ENCODE measurements at regions not wholly inside any gene's neighbourhood (a gene's known extent, or its start where the extent isn't known, plus 50 kb on each side); places are given as distances from the start of the nearest gene placed in this dataset.

DNA sequence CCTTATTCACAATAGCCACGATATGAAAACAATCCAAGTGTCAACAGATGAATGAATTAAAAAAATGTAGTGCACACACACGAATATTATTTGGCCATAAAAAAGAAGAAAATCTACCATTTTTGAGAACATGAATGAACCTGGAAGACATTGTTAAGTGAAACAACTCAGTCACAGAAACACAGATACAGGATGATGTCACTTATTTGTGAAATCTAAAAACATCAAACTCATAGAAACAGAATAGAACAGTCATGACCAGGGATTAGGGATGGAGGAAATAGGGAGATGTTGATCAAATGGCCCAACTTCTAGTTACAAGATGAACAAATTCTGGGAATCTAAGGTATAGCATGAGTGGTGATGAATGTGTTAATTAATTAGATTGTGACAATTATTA is 72.3 kb downstream of the MACIR start:
- no peaks in the 10 kb centered on the region for H3K4me1 Mint-ChIP-seq
- peaks cover 4% of the 10 kb centered on the region for H3K9me3 Mint-ChIP-seq
- no peak overlapping the region for H3K27ac Mint-ChIP-seq
- no peak overlapping the region for H3K4me3 Mint-ChIP-seq
- no peaks in the 10 kb centered on the region for H3K27me3 Mint-ChIP-seq (ENCODE audit: low read depth)
- TF ChIP-seq, protein P1, sequence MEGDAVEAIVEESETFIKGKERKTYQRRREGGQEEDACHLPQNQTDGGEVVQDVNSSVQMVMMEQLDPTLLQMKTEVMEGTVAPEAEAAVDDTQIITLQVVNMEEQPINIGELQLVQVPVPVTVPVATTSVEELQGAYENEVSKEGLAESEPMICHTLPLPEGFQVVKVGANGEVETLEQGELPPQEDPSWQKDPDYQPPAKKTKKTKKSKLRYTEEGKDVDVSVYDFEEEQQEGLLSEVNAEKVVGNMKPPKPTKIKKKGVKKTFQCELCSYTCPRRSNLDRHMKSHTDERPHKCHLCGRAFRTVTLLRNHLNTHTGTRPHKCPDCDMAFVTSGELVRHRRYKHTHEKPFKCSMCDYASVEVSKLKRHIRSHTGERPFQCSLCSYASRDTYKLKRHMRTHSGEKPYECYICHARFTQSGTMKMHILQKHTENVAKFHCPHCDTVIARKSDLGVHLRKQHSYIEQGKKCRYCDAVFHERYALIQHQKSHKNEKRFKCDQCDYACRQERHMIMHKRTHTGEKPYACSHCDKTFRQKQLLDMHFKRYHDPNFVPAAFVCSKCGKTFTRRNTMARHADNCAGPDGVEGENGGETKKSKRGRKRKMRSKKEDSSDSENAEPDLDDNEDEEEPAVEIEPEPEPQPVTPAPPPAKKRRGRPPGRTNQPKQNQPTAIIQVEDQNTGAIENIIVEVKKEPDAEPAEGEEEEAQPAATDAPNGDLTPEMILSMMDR (IDR thresholded peaks at IDR 0.05; ENCODE audit: unreplicated experiment) = no peak
- H3K36me3 Mint-ChIP-seq = no peaks in the 10 kb centered on the region
- DNase-seq (ENCODE audit: low spot score in 2 of 2, unreplicated experiment in 2 of 2) = no peak
